Activated CD4-positive, alpha-beta T cell treated with anti-CD3 and anti-CD28 coated beads, Interleukin-2, amount 50 U/mL, for 1 hour (primary cell): ENCODE measurements at regions not wholly inside any gene's neighbourhood (a gene's known extent, or its start where the extent isn't known, plus 50 kb on each side); places are given as distances from the start of the nearest gene placed in this dataset.
"Not testable (repeated sequence)": the region's sequence is repeated elsewhere in the genome, so short reads cannot be mapped to it uniquely, and the experiment has no call there.

ENCODE experiments used
- DNase-seq: peaks from one replicate; pipeline ENCODE4 v3.0.0-alpha.2; 2020

DNA sequence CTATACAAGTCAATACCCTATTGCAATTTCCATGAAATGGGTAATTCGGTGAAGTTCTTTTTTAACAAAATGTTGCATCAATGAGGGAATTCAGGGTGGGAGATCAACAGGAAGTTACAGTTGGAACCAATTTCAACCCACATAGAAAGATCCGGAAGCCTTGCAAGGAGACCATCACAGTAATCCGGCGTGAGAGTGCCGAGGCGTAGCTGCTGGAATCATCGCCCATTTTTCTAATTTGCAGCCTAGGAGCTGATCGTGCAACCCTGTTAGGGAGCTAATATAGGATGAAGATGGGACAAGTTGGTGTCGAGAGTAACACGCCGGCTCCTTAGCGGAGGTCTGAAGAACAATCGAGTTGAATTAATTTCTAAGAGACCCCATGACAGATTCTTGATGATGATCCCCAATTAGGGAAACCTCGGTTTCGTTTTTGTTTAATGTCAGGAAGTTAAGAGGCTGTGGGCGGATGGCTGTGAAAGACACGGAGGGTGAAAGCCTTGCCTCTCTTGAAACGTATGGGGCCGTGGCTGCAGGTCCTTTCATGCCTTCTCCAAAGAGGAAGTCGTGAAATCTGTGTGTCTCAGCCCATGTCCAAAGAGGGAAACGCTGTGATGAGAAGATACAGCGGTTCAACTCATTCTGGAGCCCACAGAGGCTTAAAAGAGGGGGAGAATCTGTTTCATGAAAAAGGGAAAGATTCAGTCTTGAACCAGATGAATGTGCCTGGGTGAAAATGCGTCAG lies 51.2 kb upstream of the CARD11 start:
- DNase-seq, result peak; percentile 30

DNA sequence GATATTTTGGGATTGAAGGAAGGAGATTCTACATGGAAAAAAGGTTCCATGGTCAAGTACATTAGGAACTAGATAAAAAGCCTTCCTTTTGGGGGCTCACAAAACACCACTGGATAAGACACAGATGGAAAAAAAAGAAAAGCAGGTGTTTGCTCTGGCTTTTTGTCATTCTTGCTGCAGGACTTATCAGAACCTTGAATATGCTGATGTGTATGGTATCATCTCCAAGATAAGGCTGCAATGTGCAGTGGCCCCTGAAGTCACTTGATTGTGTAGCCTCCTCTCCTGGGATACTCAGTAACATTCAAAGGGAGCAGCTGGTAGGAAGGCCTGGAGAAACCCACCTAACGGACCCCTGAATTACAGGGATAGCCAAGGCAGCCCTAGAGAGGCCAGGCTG lies 54.1 kb upstream of the CARD11 start:
- DNase-seq, result no peak

DNA sequence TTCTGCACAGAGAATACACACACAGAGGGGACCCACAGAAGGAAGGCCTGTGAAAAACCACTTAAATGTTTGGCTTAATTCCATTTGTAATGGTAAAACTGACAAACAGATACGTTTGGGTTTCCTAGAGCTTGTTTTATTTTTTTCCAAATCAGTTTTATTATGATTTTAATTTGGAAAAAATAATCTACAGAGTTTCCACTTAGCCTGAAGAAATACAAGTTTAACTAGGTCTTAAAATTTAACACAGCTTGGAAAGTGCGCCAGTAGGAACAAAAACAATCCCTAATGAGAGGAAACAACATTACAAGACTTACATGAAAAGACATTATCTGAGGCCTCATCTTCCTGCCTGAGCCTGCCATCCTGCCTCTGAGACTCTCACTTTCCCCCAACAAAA lies 58.5 kb upstream of the CARD11 start:
- no peak for DNase-seq

DNA sequence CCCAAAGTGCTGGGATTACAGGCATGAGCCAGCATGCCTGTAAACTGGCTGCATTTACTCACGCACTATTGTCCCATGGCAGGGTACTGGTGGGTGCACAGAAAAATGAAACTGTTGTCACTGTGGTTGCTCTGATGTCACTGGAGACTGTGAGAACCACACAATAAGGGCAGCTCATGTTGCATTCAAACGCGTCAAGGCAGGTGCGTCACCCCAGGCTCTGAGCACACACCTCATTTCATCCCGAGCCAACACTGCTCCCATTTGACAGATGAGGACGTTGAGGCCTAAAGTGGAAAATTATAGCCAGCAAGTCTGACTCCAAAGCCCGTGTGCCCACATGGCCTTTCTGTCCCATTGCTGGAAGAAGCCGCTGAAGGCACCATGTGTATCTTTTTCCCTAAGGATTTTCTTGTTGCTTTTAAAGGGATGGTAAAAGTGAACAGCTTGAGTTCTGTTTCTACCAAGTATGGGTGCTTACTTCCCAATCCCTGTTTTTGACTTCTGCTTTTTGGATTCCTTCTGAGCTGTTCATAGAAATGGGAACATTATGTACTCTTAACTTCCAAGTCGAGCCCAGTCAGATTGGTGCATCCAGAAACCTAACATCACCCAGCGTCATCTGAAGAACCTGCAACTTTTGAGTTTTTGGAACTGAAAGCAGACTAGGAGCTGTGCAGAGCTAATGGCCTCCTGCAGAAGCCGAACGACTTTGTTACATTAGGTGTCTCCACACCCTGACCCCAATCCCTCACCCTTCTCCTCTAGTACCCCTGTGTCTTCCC lies 60.1 kb upstream of the CARD11 start:
- no peak for DNase-seq

DNA sequence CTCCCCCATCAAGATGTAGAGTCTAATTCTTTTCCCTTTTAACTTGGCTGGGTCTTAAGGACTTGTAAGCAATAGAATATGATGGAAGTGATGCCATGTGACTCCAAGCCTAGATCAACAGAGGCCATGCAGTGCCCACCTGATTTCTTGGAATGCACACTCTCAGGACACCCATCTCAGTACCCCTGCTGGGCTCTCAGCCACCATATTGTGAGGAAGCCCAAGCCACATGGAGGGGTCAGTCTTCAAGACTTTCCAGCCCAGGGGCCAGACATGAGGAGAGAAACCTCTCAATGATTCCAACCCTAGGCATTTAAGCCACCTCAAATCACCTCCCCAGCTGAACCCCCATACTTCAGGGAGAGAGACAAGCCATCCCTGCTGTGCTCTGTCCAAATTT lies 62.2 kb upstream of the CARD11 start:
- no peak for DNase-seq

DNA sequence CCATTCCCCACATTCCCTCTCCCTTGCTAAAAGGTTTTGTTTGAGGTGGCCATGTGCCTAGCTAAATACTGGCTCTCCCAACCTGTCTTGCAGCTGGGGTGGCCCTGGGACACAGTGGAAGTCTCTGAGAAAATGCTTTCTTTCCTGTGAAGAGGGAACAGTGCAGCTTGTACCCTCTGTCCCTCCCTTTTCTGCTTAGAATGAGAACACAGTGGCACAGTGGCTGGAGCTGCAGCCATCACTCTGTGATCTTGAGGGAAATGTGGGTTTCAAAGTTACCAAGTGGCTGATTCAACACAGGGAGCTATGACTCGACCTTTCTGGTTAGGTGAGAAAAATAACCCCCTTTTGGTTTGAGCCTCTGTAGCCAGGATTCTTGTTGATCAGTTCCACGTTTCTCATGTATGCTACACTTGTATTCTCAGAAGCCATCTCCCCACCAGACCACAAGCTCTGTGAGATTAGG lies 62.7 kb upstream of the CARD11 start:
- no peak for DNase-seq

DNA sequence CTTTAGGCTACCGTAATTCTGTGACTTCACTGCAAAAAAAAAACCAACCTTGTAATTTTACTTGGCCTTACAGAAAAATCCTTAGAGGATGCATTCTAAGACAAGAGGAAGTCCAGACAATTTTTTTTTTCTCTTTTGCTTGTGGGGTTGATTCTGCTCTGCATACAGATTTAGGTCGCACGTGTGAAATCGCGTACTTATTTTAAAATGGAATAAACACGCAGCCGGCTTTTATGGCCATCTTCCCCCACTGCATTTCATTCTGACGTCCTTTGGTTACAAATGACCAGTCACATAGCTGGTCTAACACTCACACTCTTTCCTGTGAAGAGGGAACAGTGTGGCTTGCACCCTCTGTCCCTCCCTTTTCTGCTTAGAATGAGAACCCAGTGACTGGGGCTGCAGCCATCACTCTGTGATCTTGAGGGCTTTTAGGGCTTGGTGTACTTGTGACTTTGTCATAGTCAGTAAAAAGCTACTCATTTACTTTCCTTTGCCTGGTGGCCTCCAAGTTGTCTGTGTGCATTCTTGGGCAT lies 63.6 kb upstream of the CARD11 start:
- DNase-seq, result no peak

DNA sequence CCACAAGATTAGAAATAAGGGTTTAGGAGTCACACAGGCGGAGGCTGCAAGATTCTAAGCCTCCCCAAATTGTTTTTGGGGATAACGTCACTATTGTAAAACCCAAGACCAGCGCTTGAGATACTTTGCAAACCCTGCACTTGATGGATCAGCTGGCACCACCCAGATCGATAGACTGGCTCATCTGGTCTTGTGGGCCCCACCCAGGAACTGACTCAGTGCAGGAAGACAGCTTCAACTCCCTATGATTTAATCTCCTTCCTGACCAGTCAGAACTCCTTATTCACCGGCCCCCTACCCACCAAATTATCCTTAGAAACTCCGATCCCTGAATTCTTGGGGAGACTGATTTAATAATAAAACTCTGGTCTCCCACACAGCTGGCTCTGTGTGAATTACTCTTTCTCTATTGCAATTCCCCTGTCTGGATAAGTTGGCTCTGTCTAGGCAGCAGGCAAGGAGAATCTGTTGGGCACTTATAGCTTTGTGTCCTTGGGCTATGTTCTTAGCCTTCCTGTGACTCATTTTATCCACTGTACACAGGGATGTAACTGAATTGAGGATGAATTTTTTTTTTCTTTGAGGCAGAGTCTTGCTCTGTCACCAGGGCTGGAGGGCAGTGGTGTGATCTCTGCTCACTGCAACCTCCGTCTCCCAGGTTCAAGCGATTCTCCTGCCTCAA lies 64.4 kb upstream of the CARD11 start:
- no peak for DNase-seq

DNA sequence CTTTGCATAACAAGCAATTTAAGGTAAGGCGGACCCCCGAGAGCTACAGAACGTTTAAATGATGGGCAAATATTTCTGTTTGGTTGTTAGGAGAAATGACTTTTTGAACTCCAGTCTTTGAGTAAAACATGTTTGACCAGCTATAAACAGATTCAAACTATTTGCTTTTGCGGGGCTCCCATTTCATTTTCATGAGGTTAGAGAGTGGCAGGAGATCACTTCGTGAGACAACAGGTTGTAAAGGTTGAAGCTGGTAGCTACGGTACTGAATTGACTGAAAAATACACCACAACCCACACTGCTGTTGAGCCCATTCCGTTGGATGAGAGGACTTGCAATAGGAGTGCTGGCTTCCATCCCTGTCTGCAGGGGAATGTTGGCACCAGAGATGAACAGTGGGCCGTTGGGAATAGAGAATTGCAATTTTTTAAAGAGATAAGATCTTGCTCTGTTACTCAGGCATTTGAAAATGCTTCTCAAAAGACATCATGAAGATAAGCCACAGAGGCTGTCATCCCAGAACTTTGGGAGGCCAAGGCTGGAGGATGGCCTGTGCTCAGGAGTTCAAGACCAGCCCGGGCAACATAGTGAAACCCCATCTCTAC lies 65.7 kb upstream of the CARD11 start:
- no peak for DNase-seq

DNA sequence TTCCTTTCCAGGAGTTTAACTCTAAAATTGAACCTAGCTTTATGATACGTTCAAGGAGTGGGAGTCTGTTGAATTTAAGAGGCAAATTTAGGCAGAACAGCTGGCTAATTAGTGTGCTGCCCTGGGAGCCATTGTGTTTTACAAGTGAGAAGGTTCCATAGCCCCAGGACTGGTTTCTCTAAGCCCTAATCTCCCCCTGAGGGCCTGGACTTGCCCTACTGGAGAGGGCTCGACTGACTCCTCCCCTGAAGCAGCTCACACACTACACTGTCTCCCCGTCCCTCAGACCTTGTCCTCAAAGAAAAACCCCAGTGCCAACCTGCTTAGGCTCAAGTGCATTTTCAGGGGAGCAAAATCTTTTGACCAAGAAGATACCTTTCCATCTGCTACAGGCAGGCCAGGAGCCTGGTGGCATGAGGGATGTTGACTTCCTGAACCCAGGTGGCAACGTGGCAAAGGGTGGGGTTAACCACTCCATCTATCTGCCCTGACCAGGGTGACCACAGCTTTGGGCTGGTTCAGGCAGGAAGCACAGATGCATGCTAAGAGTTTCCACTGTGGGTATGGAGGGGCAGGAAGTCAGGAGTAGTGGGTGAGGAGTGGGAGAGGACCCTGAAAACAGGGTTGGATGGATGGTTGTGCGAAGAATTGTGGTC lies 68.9 kb upstream of the CARD11 start:
- no peak for DNase-seq

DNA sequence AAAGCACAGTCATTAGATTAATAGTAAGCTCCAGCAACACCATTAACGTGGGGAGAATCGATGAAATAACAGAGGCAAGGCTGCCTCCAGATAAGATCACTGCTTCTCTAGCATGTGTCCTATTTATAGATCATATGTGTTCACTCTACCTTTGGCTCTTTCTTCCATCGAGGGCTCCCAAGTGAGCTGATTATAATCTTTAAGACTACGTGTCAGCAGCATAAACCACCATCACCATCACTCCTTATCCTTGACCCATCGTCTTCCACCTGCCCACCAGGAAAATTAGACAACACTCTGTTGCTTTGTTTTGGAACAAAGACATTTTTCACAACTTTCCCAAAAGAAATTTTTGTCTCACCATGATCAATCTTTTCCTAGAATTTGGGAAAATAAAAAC lies 71.2 kb upstream of the CARD11 start:
- no peak for DNase-seq

DNA sequence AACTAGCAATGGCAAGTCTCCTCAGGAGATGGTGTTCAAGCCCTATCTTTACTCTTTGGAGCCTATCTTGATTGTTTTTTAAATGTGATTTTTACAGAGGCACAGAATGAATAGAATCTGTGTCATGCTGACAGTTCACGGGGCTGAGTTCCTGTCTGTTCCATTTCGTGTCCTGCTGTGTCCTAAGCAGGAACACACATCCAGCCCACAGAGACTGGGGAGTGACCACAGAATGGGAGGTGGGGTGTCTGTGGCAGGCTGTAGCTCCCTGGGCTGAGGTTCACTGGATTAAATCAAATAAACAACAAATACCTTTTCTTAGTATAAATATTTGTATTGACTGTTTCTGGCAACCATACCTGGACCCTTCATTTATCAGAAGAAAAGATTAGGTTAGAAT lies 73.4 kb upstream of the CARD11 start:
- no peak for DNase-seq

DNA sequence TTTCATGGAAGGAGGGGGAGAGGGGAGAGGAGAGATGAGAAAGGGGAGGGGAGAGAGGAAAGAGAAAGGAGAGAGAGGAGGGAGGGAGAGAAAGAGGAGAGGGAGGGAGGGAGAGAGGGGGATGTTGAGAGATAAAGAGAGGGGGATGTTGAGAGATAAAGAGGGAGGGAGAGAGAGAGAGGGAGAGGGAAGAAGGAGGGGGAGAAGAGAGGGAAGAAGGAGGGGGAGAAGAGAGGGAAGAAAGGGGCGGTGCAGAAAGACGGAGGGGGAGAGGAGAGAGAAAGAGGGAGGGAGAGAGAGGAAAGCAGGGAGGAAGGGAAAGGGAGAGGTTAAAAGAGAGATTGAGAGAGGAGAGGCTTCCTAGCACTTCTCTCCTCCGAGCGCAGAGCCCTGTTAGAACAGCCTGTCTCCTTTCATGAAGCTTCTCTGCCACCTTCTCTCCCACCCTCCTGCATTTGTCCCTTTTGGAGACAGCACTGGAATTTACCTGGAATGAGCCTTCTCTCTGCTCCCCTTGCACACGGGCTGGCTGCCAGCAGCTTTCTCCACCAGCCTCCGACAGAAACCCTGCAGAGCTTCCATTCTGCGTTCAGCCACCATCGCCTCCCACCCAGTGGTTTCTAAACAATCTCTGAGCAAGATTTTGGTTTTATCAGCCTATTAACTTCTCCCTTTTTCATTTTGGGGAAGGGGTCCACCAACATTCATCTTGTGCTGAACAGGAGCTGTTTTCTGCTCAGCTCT lies 74.0 kb upstream of the CARD11 start:
- DNase-seq, result no peak

DNA sequence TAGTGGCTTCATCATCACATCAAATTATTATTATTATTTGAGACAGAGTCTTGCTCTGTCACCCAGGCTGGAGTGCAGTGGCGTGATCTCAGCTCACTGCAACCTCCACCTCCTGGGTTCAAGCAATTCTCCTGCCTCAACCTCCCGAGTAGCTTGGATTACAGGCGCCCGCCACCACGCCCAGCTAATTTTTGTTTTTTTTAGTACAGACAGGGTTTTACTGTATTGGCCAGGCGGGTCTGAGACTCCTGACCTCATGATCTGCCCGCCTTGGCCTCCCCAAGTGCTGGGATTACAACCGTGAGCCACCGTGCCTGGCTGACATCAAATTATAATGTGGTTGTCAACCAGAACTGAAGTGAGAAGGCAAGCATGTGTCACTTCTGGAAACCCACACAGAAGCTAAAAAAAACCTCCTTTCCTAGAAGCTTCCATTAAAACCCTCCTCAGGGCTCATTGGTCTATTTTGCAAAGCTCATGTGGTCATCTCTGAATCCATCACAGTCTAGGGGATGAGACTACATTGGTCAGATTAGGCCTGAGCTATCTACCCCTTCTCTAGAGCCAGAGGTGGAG lies 75.8 kb upstream of the CARD11 start:
- not testable (repeated sequence) for DNase-seq

DNA sequence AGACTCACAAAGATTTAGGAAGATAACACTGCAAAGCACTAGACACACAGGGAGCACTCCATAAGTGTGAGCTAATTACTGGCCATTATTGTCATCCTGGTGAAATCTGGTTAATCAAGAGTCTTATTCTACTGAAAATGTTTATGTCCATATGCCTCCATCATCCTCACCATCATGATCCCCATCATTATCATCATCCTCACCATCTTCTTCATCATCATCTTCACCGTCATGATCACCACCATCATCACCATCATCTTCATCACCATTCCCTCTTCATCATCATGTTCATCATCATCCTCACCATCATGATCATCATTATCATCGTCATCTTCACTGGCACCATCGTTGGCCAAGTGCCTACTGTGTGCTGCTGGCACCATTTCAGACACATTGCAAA lies 76.3 kb upstream of the CARD11 start:
- no peak for DNase-seq

DNA sequence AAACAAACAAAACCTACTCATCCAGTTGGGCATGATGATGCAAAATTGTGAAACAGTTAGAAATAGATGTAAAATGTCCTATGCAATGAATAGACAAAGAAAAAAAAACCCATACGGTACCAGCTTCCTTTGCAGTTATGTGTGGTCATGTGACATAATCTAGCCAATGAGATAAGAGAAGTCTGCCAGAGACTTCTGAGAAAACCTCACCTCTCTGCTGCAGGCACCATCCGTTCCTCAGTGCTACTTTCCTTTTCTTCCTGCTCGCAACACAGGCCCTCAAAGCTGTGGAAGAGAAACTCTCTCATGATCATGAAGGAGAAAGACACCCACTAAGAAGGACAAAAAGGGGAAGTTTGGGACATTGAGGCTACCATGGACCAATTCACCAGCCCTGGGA lies 76.8 kb upstream of the CARD11 start:
- no peak for DNase-seq

DNA sequence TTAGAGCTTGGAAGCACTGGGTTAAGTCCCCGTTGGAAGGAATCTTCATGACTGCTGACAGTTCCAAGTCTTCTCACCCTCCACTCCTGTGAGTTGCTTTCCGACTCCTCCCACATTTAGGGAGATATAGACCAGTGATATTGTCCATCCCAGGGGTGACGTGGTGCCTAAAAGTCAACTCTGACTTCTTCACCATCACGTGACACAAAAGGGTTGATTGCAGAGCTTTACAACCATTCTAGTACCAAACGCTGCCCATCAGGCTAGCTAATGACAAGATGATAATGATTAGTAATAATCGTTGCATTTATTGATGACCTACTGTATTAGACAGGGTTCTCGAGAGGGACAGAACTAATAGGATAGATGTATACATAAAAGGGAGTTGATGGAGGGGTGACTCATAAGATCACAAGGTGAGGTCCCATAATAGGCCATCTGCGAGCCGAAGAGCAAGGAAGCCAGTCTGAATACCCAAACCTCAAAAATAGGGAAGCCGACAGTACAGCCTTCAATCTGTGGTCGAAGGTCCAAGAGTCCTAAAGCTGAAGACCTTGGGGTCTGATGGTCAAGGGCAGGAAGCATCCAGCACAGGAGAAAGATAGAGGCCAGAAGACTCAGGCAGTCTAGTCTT lies 85.3 kb upstream of the CARD11 start:
- DNase-seq, result no peak

DNA sequence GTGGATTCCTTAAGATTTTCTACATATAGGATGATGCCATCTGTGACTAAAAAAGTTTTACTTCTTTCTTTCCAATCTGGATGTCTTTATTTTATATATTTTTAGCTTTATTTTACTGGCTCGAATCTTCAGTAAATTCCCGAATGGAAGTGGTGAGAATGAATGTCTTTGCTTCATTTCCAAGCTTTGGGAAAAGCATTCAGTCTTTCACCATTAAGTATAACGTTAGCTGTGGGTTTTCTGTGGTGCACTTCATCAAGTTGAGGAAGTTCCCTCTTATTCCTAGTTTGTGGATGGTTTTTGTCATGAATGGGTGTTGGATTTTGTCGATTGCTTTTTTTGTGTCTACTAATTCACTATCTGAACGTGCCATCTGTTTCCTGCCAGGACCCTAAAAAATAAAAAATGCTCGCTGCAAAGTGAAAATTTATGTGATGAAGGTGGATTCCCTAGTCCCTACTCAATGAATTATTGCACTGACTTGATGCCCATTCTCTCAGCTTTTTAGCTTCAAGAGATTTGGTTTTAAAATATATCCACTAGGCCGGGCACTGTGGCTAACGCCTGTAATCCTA lies 90.2 kb upstream of the CARD11 start:
- no peak for DNase-seq

DNA sequence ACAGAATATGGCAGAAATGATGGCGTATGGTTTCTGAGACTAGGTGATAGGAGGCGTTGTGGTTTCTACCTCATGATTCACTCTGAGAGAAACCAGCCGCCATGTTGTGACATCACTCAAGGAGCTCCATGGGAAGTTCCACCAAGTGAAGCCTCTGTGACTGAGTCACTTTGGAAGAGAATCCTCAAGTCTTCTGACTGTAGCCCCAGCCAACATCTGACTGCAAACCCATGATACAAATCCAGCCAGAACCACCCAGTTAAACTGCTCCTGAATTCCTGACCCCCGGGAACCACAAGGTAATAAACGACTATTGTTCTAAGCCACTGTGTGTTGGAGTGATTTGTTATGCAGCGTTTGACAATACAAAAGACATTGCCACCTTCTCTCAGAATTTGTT lies 91.1 kb upstream of the CARD11 start:
- no peak for DNase-seq

DNA sequence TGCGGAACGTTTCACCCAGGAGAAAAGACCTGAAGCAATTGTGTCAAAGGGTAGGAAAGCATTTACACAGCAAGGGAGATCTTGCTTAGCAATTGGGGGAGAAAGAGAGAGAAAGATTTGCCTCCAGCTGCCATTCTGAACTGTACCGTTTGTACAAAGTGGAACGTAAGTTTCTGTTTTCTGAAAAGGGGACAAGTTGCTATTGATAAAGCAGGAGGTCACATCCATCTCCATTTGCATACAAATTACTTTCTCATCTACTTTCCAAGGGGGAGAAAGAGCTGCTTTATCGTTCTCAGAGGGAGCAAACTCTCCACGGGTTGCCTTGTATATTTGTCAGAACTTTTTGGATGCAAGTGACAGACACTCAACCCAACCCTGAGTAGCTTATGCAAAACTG lies 92.0 kb upstream of the CARD11 start:
- no peak for DNase-seq

DNA sequence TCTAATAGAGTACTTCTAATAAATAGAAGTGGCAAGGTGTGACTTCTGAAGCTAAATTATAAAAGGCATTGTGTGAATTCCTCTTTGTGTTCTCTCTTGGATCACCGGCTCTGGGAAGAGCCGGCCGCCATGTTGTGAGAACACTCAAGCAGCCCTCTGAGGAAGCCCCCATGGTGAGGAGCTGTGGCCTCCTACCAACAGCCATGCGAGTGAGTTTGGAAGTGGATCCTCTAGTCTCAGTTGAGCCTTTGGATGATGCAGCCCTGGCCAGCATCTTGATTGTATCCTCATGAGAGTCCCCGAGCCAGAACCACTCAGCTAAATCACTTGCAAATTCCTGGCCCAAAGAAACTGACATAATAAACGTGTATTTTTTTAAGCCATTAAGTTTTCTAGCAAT lies 94.5 kb upstream of the CARD11 start:
- DNase-seq, result no peak
